ENCODE measurements at regions not wholly inside any gene's neighbourhood (a gene's known extent, or its start where the extent isn't known, plus 50 kb on each side); places are given as distances from the start of the nearest gene placed in this dataset.
"Not testable (repeated sequence)": the region's sequence is repeated elsewhere in the genome, so short reads cannot be mapped to it uniquely, and the experiment has no call there.

DNA sequence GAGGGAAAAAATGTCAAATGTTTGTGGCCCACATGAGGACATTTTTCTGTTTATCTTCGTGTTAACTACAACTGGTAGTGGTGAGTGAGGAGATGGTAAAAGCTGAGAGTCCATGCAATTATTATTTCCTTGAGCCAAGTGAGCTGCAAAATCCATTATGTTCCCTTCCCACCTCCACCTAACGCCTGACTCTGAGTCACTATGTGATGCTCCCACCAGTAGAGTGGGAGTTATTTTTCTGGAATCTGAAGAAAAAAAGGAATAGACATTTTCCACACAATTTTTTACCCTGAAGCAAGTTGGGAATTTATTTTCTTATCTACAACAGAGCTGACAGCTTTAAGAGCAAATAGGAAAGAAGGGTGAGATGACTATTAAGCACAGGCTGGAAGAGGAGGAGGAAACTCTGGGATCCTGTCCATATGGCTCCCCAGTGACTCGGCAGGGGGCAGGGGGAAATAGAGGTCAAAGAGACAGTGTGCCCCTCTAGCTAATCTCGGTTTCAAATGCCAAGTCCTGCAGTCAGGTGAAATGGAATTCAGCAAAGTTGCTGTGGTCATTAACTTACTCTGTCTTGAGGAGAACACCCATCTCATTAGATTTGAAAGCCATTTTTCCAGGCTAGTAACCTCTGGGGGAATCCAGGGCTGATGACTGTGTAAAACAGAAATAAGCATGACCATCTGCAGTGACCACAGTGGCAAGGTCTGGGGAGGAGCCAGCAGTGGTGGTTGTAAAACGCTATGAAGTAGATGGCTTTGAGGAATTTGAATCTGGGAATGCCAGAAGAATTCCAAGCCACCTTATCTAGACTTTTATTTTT lies 463.9 kb downstream of the STK39 start:
- Histone ChIP-seq H3K4me1 (no peaks in the 10 kb centered on the region), H3K4me3 (no peak overlapping the region), H3K27me3 (no peaks in the 10 kb centered on the region), H3K27ac (no peak overlapping the region), H3K36me3 (no peaks in the 10 kb centered on the region), H3K9me3 (no peaks in the 10 kb centered on the region)
- ATAC-seq: no peak
- intact Hi-C loops (cut with DNase I): no loop called here
- TF ChIP-seq, protein P1, sequence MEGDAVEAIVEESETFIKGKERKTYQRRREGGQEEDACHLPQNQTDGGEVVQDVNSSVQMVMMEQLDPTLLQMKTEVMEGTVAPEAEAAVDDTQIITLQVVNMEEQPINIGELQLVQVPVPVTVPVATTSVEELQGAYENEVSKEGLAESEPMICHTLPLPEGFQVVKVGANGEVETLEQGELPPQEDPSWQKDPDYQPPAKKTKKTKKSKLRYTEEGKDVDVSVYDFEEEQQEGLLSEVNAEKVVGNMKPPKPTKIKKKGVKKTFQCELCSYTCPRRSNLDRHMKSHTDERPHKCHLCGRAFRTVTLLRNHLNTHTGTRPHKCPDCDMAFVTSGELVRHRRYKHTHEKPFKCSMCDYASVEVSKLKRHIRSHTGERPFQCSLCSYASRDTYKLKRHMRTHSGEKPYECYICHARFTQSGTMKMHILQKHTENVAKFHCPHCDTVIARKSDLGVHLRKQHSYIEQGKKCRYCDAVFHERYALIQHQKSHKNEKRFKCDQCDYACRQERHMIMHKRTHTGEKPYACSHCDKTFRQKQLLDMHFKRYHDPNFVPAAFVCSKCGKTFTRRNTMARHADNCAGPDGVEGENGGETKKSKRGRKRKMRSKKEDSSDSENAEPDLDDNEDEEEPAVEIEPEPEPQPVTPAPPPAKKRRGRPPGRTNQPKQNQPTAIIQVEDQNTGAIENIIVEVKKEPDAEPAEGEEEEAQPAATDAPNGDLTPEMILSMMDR (IDR thresholded peaks at IDR 0.05): no peak
- no peak for DNase-seq

DNA sequence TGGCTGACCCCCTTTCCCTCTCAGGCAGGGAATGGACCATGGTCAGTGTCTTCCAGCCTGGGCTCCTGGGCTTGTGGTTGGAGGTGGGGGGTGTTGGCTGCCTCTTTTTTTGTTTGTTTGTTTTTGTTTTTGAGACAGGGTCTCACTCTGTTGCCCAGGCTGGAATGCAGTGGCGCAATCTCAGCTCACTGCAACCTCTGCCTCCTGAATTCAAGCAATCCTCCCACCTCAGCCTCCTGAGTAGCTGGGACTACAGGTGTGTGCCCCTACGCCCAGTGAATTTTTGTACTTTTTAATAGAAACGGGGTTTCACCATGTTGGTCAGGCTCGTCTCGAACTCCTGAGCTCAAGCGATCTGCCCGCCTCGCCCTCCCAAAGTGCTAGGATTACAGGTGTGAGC lies 465.8 kb downstream of the STK39 start:
- DNase-seq; H3K27ac ChIP-seq; H3K4me1 ChIP-seq; H3K27me3 ChIP-seq; H3K9me3 ChIP-seq; ATAC-seq; H3K4me3 ChIP-seq; H3K36me3 ChIP-seq; intact Hi-C loops (cut with DNase I): not testable (repeated sequence)

DNA sequence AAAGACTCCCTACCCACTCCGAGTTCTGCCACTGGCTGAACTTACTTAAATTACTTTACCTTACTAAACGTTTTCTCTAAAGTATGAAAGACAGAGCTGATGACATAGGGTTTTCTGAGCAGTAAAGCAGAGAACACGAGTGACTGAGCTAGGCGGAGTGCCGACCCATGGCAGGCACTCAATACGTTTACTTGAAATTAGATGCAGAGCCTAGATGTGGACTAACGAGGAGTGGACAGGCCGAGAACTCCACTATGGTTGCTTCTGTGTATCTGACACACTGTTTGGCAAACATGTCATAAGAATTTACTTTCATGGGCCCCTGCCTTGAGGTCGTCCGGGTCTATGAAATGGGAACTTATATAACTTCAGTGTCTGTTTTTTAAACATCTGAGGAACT lies 471.0 kb downstream of the STK39 start:
- H3K36me3 ChIP-seq: no peaks in the 10 kb centered on the region
- no peak overlapping the region for H3K4me3 ChIP-seq
- TF ChIP-seq, protein P1 (IDR thresholded peaks at IDR 0.05): no peak
- intact Hi-C loops (cut with DNase I): no loop called here
- DNase-seq: no peak
- no peak overlapping the region for H3K27ac ChIP-seq
- no peaks in the 10 kb centered on the region for H3K27me3 ChIP-seq
- no peak for ATAC-seq
- H3K9me3 ChIP-seq: no peaks in the 10 kb centered on the region
- no peaks in the 10 kb centered on the region for H3K4me1 ChIP-seq

- no peaks in the 10 kb centered on the region for H3K9me3 ChIP-seq
- no peak overlapping the region for H3K27ac ChIP-seq
- H3K27me3 ChIP-seq: no peaks in the 10 kb centered on the region
- TF ChIP-seq, protein P1 (IDR thresholded peaks at IDR 0.05): no peak
- DNase-seq (no peak), ATAC-seq (no peak)
- intact Hi-C loops (cut with DNase I): no loop called here
- H3K4me1 ChIP-seq: no peaks in the 10 kb centered on the region
- H3K4me3 ChIP-seq: no peak overlapping the region
- no peaks in the 10 kb centered on the region for H3K36me3 ChIP-seq
These were observed 475.8 kb downstream of the STK39 start for GRCh38 chr2:167771628-167772027.

GRCh38 chr2:167769020-167769419 lies 478.4 kb downstream of the STK39 start:
- intact Hi-C loops (cut with DNase I): no loop called here
- ATAC-seq (no peak), DNase-seq (no peak)
- Histone ChIP-seq H3K9me3 (no peaks in the 10 kb centered on the region), H3K27ac (no peak overlapping the region), H3K4me3 (no peak overlapping the region), H3K4me1 (no peaks in the 10 kb centered on the region), H3K36me3 (no peaks in the 10 kb centered on the region), H3K27me3 (no peaks in the 10 kb centered on the region)
- TF ChIP-seq, protein P1 (IDR thresholded peaks at IDR 0.05): no peak

DNA sequence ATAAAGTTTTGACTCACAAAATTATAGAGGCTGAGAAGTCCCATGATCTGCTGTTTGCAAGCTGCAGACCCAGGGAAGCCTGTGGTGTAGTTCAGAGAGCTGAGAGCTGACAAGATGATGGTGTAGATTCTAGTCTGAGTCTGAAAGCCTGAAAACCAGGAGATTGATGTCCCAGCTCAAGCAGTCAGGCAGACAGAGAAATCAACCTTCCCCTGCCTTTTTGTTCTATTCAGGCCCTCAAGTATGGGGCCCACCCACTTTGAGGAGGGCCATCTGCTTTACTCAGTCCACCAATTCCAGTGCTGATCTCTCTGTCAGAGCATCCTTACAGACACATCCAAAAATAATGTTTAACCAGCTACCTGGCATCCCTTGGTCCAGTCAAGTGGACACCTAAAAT lies 479.6 kb downstream of the STK39 start:
- no peak for DNase-seq

More for the DNA sequence above, 479.6 kb downstream of the STK39 start:
- no peak overlapping the region for H3K4me3 ChIP-seq
- no peaks in the 10 kb centered on the region for H3K9me3 ChIP-seq
- intact Hi-C loops (cut with DNase I): no loop called here
- no peak for ATAC-seq
- H3K36me3 ChIP-seq: no peaks in the 10 kb centered on the region
- H3K27me3 ChIP-seq: no peaks in the 10 kb centered on the region
- H3K27ac ChIP-seq: no peak overlapping the region
- TF ChIP-seq, protein P1 (IDR thresholded peaks at IDR 0.05): no peak
- no peaks in the 10 kb centered on the region for H3K4me1 ChIP-seq
